AG04450 (cell line): ENCODE measurements at regions not wholly inside any gene's neighbourhood (a gene's known extent, or its start where the extent isn't known, plus 50 kb on each side); places are given as distances from the start of the nearest gene placed in this dataset.

Source experiments
- CTCF ChIA-PET: fragments of 300-600, 350-600 bp; formaldehyde crosslinking; extraction: SDS; loops from one replicate; lab custom pipeline; 2022; ENCODE audit warnings: antibody characterized with exemption, inconsistent platforms; lab: Charles Lee
- POLR2A ChIA-PET: fragments of 350-600 bp; formaldehyde crosslinking; extraction: SDS; loops from one replicate; lab custom pipeline; 2021; ENCODE audit warnings: antibody characterized with exemption, inconsistent platforms; lab: Yijun Ruan, JAX
- DNase-seq: peaks from one replicate; pipeline ENCODE4 v3.0.0-alpha.2; 2011; ENCODE audit warnings: low read depth, low spot score
- H3K27ac ChIP-seq: one replicate; pipeline ENCODE4 v1.5.1; 2012; ENCODE audit warnings: low read depth, low read length, control low read depth
- H3K27me3 ChIP-seq: one replicate; pipeline ENCODE4 v1.6.0; 2012; ENCODE audit warnings: low read length; ENCODE audit not compliant: control insufficient read depth, insufficient read depth
- H3K4me3 ChIP-seq: 2 replicates; pipeline ENCODE4 v1.5.1; 2011; ENCODE audit warnings: mild to moderate bottlenecking, low read depth, low read length, control low read depth
- H3K9me3 ChIP-seq: 2 replicates; pipeline ENCODE4 v1.5.1; 2012; ENCODE audit warnings: low read length; ENCODE audit not compliant: control insufficient read depth, insufficient read depth
- TF ChIP-seq, protein P1 (sequence below): IDR thresholded peaks from 2 replicates; pipeline ENCODE4 v1.5.1; 2011; ENCODE audit warnings: low read depth, low read length, control low read depth, inconsistent platforms

DNA sequence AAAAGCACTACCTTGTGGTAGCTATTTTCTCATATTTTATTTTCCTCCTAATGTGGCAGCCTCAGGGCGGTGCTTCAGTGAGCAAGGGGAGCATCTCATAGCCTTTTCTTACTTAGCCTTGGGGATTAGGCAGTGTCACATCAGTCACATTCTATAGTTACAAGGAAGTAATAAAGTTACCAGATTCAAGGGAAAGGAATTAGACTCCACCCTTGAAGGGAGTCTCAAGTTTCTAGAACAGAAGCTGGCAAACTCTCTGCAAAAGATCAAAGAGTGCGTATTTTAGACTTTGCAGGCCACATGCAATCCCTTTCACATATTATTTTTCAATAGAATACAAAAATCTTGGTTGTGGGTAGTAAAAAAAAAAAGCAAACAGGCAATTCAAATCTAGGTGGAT lies 350.4 kb downstream of the AMY1C start:
- H3K27me3 ChIP-seq: no peaks in the 10 kb centered on the region
- ChIA-PET CTCF (no interaction called here), POLR2A (no interaction called here)
- no peaks in the 10 kb centered on the region; the same call in 1 of the 2 replicates for H3K9me3 ChIP-seq
- TF ChIP-seq, protein P1, sequence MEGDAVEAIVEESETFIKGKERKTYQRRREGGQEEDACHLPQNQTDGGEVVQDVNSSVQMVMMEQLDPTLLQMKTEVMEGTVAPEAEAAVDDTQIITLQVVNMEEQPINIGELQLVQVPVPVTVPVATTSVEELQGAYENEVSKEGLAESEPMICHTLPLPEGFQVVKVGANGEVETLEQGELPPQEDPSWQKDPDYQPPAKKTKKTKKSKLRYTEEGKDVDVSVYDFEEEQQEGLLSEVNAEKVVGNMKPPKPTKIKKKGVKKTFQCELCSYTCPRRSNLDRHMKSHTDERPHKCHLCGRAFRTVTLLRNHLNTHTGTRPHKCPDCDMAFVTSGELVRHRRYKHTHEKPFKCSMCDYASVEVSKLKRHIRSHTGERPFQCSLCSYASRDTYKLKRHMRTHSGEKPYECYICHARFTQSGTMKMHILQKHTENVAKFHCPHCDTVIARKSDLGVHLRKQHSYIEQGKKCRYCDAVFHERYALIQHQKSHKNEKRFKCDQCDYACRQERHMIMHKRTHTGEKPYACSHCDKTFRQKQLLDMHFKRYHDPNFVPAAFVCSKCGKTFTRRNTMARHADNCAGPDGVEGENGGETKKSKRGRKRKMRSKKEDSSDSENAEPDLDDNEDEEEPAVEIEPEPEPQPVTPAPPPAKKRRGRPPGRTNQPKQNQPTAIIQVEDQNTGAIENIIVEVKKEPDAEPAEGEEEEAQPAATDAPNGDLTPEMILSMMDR: no peak
- no peak overlapping the region for H3K27ac ChIP-seq
- DNase-seq: no peak
- H3K4me3 ChIP-seq: no peak overlapping the region

DNA sequence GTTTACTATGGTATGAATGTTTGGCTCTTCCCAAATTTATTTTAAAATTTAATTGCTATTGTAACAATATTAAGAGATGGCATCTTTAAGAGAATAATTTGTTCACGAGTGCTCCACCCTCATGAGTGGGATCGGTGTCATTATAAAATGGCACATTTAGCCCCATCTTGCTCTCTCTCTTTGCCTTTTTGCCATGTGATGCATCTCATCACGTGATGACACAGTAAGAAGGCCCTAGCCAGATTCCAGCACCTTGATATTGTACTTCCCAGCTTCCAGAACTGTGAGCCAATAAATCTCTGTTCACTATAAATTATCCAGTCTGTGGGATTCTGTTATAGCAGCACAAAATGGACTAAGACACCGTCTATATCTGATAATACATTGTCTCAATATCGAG lies 355.8 kb downstream of the AMY1C start:
- POLR2A ChIA-PET: no interaction called here
- DNase-seq: no peak

DNA sequence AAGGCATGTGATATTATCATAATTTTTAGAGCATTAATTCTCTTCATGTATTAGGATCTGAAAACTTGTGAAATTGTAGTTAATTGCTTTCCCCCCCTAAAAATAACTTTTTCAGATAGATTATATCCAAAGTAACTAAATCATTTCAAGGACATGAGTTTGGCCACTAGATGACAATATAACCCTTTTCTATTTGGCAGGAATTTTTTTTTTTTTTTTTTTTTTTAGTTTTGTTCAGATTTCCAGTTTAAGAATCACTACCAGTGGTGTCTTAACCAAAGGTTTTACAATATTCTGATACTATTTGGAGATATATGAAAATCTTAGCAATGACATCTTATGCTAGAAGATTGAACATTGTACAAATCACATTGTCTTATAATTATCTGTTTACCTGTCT lies 370.8 kb downstream of the AMY1C start:
- TF ChIP-seq, protein P1: no peak
- DNase-seq: no peak
- Histone ChIP-seq H3K27ac (no peak overlapping the region), H3K9me3 (no peaks in the 10 kb centered on the region), H3K27me3 (no peaks in the 10 kb centered on the region), H3K4me3 (no peak overlapping the region)
- ChIA-PET POLR2A (no interaction called here), CTCF (no interaction called here)

More for the DNA sequence above, 355.8 kb downstream of the AMY1C start:
- H3K9me3 ChIP-seq: peaks cover 7% of the 10 kb centered on the region
- TF ChIP-seq, protein P1: no peak
- CTCF ChIA-PET: no interaction called here
- H3K4me3 ChIP-seq: no peak overlapping the region
- no peaks in the 10 kb centered on the region for H3K27me3 ChIP-seq
- H3K27ac ChIP-seq: no peak overlapping the region

DNA sequence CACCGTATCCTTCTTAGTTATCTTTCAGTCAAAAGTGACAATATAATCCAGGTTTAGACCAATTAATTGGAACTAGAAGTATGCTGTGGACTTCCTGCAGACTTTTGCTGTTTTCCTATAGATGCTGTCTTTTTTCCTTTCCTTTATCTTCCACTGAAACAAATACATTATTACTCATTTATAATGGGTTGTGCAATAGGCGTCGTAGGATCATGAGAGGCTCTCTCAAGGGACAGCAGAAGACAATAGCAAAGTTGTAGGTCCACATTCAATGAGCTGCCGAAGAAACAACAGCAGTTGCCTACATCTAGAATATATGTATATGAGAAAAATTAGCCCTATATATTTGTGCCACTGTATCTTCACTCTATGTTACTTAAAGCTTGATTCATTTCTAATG lies 371.6 kb downstream of the AMY1C start:
- Histone ChIP-seq H3K9me3 (no peaks in the 10 kb centered on the region; the same call in 1 of the 2 replicates), H3K27ac (no peak overlapping the region), H3K27me3 (no peaks in the 10 kb centered on the region), H3K4me3 (no peak overlapping the region)
- TF ChIP-seq, protein P1: no peak
- no peak for DNase-seq
- ChIA-PET CTCF (no interaction called here), POLR2A (no interaction called here)

DNA sequence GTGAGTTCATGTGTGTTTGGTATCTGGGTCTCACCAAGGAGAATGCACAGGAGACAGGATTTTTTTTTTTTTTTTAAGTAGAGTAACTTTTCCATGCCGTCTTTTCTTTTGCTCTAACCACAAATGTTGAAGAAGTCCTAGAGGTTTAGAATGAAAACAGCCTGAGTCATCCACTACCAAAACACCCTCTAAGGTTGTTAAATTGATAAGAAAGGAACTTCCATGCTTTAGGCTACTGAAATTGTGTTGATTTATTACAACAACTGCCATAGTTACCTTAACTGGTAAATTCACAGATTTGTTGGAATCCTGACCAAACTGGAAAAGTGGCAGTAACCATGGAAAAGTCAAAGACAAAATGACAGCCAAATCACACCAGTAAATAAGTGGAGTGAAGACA lies 375.6 kb downstream of the AMY1C start:
- POLR2A ChIA-PET: no interaction called here
- no peaks in the 10 kb centered on the region; the same call in 1 of the 2 replicates for H3K9me3 ChIP-seq
- no peak for DNase-seq
- CTCF ChIA-PET: no interaction called here
- TF ChIP-seq, protein P1: no peak
- no peaks in the 10 kb centered on the region for H3K27me3 ChIP-seq
- no peak overlapping the region for H3K27ac ChIP-seq
- no peak overlapping the region for H3K4me3 ChIP-seq
